HAP-1 (cell line): ENCODE measurements at regions not wholly inside any gene's neighbourhood (a gene's known extent, or its start where the extent isn't known, plus 50 kb on each side); places are given as distances from the start of the nearest gene placed in this dataset.
"Not testable (repeated sequence)": the region's sequence is repeated elsewhere in the genome, so short reads cannot be mapped to it uniquely, and the experiment has no call there.

Source experiments
- DNase-seq, 2 experiments: peaks; one replicate each; pipeline ENCODE4 v3.0.0-alpha.2; 2016 to 2020; ENCODE audit warnings: low spot score in 2 of 2
- H3K27me3 ChIP-seq: fragments of 250-450 bp; sonication (Bioruptor Pico); 2 replicates; pipeline ENCODE4 v1.5.1; 2020; ENCODE audit warnings: low read depth, mild to moderate bottlenecking, moderate library complexity
- H3K36me3 ChIP-seq: fragments of 250-450 bp; sonication (Bioruptor Pico); replicated peaks from 2 replicates; pipeline ENCODE4 v1.5.1; 2020; ENCODE audit warnings: mild to moderate bottlenecking
- H3K4me1 ChIP-seq: fragments of 250-450 bp; sonication (Bioruptor Pico); 2 replicates; pipeline ENCODE4 v1.5.1; 2020; ENCODE audit warnings: mild to moderate bottlenecking
- H3K4me3 ChIP-seq: fragments of 250-450 bp; sonication (Bioruptor Pico); 2 replicates; pipeline ENCODE4 v1.5.1; 2020; ENCODE audit warnings: mild to moderate bottlenecking, moderate library complexity
- H3K9me3 ChIP-seq: fragments of 250-450 bp; sonication (Bioruptor Pico); 2 replicates; pipeline ENCODE4 v1.5.1; 2020; ENCODE audit warnings: mild to moderate bottlenecking, moderate library complexity
- in situ Hi-C: fragments of 300-500 bp; cut with MboI; formaldehyde crosslinking; loops from 3 replicates; pipeline ENCODE4 v1.14.3; 2020; ENCODE audit warnings: low sequenced_read_pairs, inconsistent platforms, mixed read lengths

DNA sequence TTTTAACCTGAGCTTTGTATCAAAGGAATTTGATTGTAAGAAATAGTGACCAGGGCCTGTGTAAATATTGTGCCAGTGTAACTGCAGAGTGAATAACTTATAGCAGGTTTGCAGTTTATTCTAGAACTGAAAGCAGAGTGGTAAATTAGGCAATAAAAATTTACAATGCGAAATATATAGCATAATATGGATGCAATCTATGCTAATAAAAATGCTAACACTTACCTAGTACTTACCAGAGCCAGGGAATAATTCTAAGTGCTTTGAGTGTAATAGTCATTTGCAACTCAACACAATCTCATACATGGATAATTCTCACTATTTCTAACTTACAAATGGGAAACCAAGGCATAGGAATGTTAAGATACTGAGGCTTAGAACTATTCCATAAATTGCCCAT lies 303.4 kb downstream of the ISL1 start:
- in situ Hi-C loops = no loop called here
- no peaks in the 10 kb centered on the region for H3K36me3 ChIP-seq

DNA sequence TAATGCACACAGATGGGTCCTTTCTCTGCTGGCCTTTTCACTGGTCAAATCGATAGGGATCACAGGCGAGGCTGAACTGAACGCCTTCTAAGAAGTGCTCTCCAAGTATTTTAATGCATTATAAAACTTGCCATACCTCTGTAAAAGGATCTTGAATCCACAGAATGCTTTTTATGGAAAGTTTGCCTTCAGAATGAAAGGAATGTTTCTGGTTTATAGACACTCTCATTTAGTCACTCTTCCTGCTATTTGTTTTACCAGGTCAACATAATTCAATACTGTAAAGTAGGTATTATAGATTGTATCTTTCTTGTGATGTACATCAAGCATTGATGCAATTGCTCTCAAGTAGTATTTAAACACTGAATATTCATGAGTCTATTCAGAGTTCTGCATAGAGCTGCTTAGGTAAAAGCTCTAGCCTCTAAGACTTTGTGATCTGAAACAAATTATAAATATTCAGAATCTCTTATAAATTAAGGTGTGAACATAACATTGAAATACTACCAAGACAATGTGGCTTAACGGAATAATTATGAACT lies 308.4 kb downstream of the ISL1 start:
- peak; percentile 69 to 95 for DNase-seq
- Histone ChIP-seq H3K36me3 (no peaks in the 10 kb centered on the region), H3K4me1 (peaks cover 18% of the 10 kb centered on the region), H3K4me3 (no peak overlapping the region), H3K9me3 (no peaks in the 10 kb centered on the region), H3K27me3 (no peaks in the 10 kb centered on the region)
- in situ Hi-C loops = no loop called here

More for the DNA sequence above, 303.4 kb downstream of the ISL1 start:
- Histone ChIP-seq H3K27me3 (no peaks in the 10 kb centered on the region), H3K4me1 (peaks cover 5% of the 10 kb centered on the region), H3K4me3 (no peak overlapping the region), H3K9me3 (no peaks in the 10 kb centered on the region)
- no peak for DNase-seq

DNA sequence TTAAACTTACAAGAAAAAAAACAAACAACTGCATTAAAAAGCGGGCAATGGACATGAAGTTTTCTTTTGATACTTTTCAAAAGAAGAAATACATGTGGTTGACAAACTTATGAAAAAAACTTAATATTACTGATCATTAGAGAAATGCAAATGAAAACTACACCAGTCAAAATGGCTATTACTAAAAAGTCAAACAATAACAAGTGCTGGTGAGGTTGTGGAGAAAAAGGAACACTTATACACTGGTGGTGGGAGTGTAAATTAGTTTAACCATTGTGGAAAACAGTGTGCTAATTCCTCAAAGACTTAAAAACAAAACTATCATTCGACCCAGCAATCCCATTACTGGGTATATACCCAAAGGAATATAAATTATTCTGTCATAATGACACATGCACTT lies 311.6 kb downstream of the ISL1 start:
- Histone ChIP-seq H3K27me3 (no peaks in the 10 kb centered on the region), H3K4me3 (no peak overlapping the region), H3K9me3 (no peaks in the 10 kb centered on the region), H3K4me1 (peaks cover 18% of the 10 kb centered on the region), H3K36me3 (no peaks in the 10 kb centered on the region)
- in situ Hi-C loops = no loop called here
- no peak for DNase-seq

DNA sequence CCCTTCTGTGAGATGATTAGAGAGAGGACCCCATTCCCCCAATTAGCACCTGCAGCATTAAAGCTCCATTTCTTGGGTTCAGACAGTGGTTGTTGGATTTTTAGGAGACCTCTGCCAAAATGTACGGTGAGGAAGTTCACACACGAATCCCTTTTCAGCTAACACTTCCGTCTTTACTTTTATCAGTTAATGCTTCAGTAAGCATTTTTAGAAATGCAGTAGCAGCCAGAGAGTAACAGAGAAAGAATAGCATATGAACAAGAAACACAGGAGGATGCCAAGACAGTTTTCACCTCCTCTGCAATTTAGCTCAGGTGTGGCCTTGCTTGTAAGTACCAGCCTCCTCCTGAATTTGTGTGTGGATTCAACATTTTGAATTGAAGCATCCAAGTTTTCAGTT lies 312.9 kb downstream of the ISL1 start:
- in situ Hi-C loops = no loop called here
- Histone ChIP-seq H3K9me3 (peaks cover 4% of the 10 kb centered on the region; the same call in 1 of the 2 replicates), H3K4me1 (peaks cover 15% of the 10 kb centered on the region), H3K27me3 (no peaks in the 10 kb centered on the region), H3K36me3 (no peaks in the 10 kb centered on the region), H3K4me3 (no peak overlapping the region)
- no peak for DNase-seq

DNA sequence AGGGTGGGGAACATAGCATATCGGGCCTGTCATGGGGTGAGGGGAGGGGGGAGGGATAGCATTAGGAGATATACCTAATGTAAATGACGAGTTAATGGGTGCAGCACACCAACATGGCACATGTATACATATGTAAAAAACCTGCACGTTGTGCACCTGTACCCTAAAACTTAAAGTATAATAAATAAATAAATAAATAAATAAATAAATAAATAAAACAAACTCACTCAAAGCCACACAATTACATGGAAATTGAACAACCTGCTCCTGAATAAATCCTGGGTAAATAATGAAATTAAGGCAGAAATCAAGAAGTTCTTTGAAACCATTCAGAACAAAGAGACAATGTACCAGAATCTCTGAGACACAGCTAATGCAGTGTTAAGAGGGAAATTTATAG lies 318.8 kb downstream of the ISL1 start:
- H3K4me1 ChIP-seq, in situ Hi-C loops, H3K9me3 ChIP-seq, DNase-seq, H3K27me3 ChIP-seq, H3K36me3 ChIP-seq, H3K4me3 ChIP-seq: not testable (repeated sequence)

DNA sequence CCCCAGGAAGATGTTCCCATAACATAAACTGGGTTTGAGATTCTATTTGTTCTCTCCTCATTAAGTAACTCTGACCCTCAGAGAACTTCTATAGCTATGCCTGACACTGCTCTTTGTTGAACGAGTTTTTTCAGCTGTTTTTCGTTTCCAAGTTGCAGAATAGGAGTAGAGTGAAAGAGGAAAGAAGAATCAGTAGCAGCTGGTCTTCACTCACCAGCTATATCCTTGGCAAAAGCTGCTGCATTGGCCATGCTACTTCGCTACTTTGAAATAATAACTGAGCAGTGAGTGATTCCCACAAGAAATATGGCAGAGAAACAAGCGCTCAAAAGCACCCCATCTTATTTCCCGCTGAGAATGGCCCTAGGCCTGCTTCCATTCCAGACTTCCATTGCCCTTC lies 329.0 kb downstream of the ISL1 start:
- no peaks in the 10 kb centered on the region for H3K9me3 ChIP-seq
- no peaks in the 10 kb centered on the region for H3K4me1 ChIP-seq
- no peak for DNase-seq
- H3K4me3 ChIP-seq = no peak overlapping the region
- H3K36me3 ChIP-seq = no peaks in the 10 kb centered on the region
- in situ Hi-C loops = no loop called here
- no peaks in the 10 kb centered on the region for H3K27me3 ChIP-seq

DNA sequence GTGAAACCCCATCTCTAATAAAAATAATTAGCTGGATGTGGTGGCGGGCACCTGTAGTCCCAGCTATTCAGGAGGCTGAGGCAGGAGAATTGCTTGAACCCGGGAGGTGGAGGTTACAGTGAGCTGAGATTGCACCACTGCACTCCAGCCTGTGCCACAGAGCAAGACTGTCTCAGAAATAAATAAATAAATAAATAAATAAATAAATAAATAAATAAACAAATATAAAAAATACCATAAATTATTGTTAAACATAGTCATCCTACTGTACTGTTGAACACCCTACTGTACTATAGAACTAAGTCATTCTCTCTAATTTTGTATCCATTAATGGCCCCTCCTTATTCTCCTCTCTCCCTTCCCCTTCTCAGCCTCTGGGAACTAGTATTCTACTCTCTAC lies 332.2 kb downstream of the ISL1 start:
- H3K36me3 ChIP-seq, H3K4me3 ChIP-seq, in situ Hi-C loops, H3K4me1 ChIP-seq, H3K27me3 ChIP-seq, DNase-seq, H3K9me3 ChIP-seq: not testable (repeated sequence)

DNA sequence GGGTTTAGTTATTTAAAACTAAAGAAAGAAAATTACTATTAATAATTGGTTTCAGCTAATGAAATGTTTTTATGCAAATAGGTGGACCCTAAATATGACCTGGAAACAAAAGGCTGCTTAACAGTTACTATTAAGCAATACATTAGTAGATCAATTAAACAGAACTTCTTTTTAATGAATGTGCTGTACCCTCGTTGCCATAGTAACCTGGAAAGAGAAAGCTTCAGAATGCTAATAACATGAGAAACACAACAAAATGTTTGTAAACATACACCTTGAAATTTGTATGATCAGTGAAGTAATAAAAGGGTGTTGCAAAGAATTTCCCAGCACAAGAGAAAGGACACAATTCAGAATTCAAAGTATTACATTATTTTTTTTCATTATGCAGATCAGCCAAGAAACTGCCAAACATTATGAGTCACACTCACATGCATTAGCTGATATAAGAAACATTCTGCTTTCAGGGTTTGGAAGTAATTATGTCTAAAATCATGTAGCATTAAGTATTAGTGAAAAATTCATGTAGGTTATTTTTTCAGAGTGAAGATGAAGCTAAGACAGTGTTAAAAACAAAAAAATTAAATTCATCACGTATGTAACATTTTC lies 348.3 kb downstream of the ISL1 start:
- Histone ChIP-seq H3K27me3 (no peaks in the 10 kb centered on the region), H3K4me1 (no peaks in the 10 kb centered on the region), H3K4me3 (no peak overlapping the region), H3K9me3 (no peaks in the 10 kb centered on the region), H3K36me3 (no peaks in the 10 kb centered on the region)
- DNase-seq = no peak
- in situ Hi-C loops = no loop called here

DNA sequence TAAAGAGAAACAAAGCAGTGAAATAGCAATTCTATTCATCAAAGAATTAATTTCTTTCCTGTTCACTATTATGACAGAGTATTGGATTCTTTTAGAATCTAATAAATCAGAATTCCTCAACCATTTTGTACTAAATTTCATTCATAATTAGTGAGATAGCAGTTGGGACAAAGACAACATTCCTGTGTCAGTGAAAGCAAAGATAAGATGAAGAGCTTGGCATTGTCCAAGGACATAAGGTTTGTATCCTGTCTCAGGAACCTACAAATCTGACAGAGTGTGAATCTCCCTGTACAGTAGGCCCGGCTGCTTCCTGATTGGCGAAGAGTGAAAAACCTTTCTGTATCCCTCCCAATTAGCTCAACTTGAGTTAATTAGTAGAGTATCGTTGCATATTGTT lies 349.1 kb downstream of the ISL1 start:
- Histone ChIP-seq H3K4me1 (no peaks in the 10 kb centered on the region), H3K4me3 (no peak overlapping the region), H3K36me3 (no peaks in the 10 kb centered on the region), H3K27me3 (no peaks in the 10 kb centered on the region), H3K9me3 (no peaks in the 10 kb centered on the region)
- in situ Hi-C loops = no loop called here
- DNase-seq = no peak

DNA sequence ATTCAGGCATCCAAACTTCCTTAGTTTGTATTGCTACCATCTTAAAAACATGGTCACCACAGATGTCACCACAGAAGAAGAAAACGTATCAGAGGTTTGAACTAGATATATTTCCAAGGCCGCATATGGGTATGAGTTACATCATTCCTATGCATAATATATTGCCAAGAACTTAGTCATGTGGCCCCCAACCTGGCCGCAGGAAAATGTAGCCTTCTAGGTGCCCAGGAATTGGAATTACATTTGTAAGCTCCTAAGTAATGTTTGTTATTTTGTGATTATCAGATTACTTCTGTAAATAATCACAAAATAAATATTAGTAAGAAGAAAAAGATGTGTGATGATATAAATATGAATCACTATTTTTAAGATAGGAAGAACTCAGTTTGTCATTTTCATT lies 351.4 kb downstream of the ISL1 start:
- Histone ChIP-seq H3K27me3 (no peaks in the 10 kb centered on the region), H3K9me3 (no peaks in the 10 kb centered on the region), H3K4me1 (no peaks in the 10 kb centered on the region), H3K36me3 (no peaks in the 10 kb centered on the region), H3K4me3 (no peak overlapping the region)
- no peak for DNase-seq
- in situ Hi-C loops = no loop called here

DNA sequence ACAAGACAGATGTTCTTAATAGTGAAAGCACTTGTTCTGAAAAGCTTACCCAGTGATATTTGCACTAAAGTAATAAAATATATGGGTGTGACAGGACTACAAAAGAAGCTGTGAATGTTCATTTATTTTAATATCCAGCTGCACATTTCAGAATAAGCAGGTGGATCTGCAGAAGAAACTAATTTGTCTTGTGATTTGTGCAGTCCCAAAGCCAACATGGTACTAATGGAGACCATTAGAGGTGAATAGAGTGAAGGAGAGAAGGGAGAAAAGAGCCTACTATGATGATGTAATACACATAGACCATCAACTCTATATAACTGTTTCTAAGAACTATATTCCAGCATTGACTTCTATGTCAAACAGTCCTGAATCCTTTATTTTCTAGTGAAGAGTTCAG lies 362.8 kb downstream of the ISL1 start:
- H3K4me3 ChIP-seq = no peak overlapping the region
- no peaks in the 10 kb centered on the region for H3K36me3 ChIP-seq
- no peaks in the 10 kb centered on the region for H3K27me3 ChIP-seq
- in situ Hi-C loops = no loop called here
- no peak for DNase-seq
- no peaks in the 10 kb centered on the region for H3K9me3 ChIP-seq
- H3K4me1 ChIP-seq = no peaks in the 10 kb centered on the region

DNA sequence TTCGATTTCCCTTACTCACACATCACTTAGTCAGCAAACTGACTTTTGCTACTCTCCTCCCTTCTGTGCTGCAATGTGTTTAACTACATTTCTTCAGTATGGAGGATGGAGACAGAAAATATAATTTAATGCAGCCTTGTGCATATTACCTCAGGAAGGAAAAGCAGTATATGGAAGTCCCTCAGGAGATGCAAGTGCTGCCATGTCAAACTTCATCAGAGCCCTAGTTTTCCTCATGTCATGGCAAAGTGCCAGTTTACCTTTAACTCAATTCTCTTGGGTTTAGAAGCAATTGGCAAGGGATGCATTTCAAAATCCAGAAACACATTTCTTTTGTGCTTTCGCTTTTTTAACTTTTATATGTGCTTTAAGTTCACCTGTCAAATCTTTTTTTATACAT lies 365.4 kb downstream of the ISL1 start:
- in situ Hi-C loops = no loop called here

More for the DNA sequence above, 365.4 kb downstream of the ISL1 start:
- H3K4me1 ChIP-seq = no peaks in the 10 kb centered on the region
- H3K36me3 ChIP-seq = no peaks in the 10 kb centered on the region
- H3K9me3 ChIP-seq = no peaks in the 10 kb centered on the region
- no peaks in the 10 kb centered on the region for H3K27me3 ChIP-seq
- no peak overlapping the region for H3K4me3 ChIP-seq
- DNase-seq = no peak
